HEK293 (cell line): ENCODE measurements at regions not wholly inside any gene's neighbourhood (a gene's known extent, or its start where the extent isn't known, plus 50 kb on each side); places are given as distances from the start of the nearest gene placed in this dataset.
A peak's percentile ranks its signal among the peaks of the same experiment; 100 is the strongest.

Experiments used
- CTCF ChIA-PET: fragments of 350-600 bp; formaldehyde crosslinking; extraction: SDS; loops from one replicate; lab custom pipeline; 2021; ENCODE audit warnings: antibody characterized with exemption; lab: Yijun Ruan, JAX
- POLR2A ChIA-PET: fragments of 300-600 bp; formaldehyde crosslinking; extraction: SDS; loops from one replicate; lab custom pipeline; 2020; ENCODE audit warnings: antibody characterized with exemption, inconsistent platforms; lab: Yijun Ruan, JAX
- H3K27ac ChIP-seq: fragments of 200-500 bp; sonication (Bioruptor generic); 2 replicates; pipeline ENCODE4 v1.5.1; 2014; ENCODE audit warnings: low read depth, low read length, control low read depth, inconsistent platforms; ENCODE audit errors: extremely low read depth
- H3K36me3 ChIP-seq, 2 experiments: fragments of 200-500 bp in 1 of 2; sonication (Bioruptor generic) in 1 of 2; 1 replicate in 1 of 2; 2 replicates in 1 of 2; pipeline ENCODE4 v1.5.1; 2014 to 2017; ENCODE audit warnings: inconsistent platforms in 2 of 2, low read length in 2 of 2; ENCODE audit not compliant: control insufficient read depth in 2 of 2, insufficient read depth in 1 of 2
- H3K4me1 ChIP-seq: fragments of 200-500 bp; sonication (Bioruptor generic); 2 replicates; pipeline ENCODE4 v1.5.1; 2014; ENCODE audit warnings: mild to moderate bottlenecking, low read length, inconsistent platforms; ENCODE audit not compliant: control insufficient read depth, insufficient read depth
- H3K4me3 ChIP-seq: 2 replicates; pipeline ENCODE4 v1.5.1; 2011; ENCODE audit warnings: low read depth, mild to moderate bottlenecking, control low read depth, low read length, moderate library complexity
- H3K9me3 ChIP-seq: fragments of 200-500 bp; sonication (Bioruptor generic); 2 replicates; pipeline ENCODE4 v1.5.1; 2014; ENCODE audit warnings: low read depth, low read length, inconsistent platforms; ENCODE audit not compliant: control insufficient read depth, insufficient read depth
- BCL11A ChIP-seq: fragments of 450-650 bp; formaldehyde crosslinking; IDR thresholded peaks from 2 replicates; pipeline ENCODE4 v1.5.1; 2016; ENCODE audit warnings: low read depth, missing biosample characterization, missing genetic modification characterization
- GLIS1 ChIP-seq: fragments of 450-650 bp; formaldehyde crosslinking; IDR thresholded peaks from 2 replicates; pipeline ENCODE4 v1.5.1; 2016; ENCODE audit warnings: missing biosample characterization, missing genetic modification characterization
- KLF7 ChIP-seq: fragments of 450-650 bp; formaldehyde crosslinking; IDR thresholded peaks from 2 replicates; pipeline ENCODE4 v1.5.1; 2016; ENCODE audit warnings: missing biosample characterization, missing genetic modification characterization, borderline replicate concordance
- KLF9 ChIP-seq: fragments of 450-650 bp; formaldehyde crosslinking; IDR thresholded peaks from 2 replicates; pipeline ENCODE4 v1.5.1; 2016; ENCODE audit warnings: missing biosample characterization, missing genetic modification characterization, low read depth
- OSR2 ChIP-seq: fragments of 450-650 bp; formaldehyde crosslinking; IDR thresholded peaks from 2 replicates; pipeline ENCODE4 v1.5.1; 2016; ENCODE audit warnings: missing biosample characterization, missing genetic modification characterization
- PRDM6 ChIP-seq: fragments of 450-650 bp; formaldehyde crosslinking; IDR thresholded peaks from 2 replicates; pipeline ENCODE4 v1.5.1; 2017; ENCODE audit warnings: missing biosample characterization, missing genetic modification characterization
- SP2 ChIP-seq: fragments of 450-650 bp; formaldehyde crosslinking; IDR thresholded peaks from 2 replicates; pipeline ENCODE4 v1.5.1; 2016; ENCODE audit warnings: missing biosample characterization, missing genetic modification characterization
- WT1 ChIP-seq: fragments of 450-650 bp; formaldehyde crosslinking; IDR thresholded peaks from 2 replicates; pipeline ENCODE4 v1.5.1; 2016; ENCODE audit warnings: missing biosample characterization, missing genetic modification characterization
- ZNF202 ChIP-seq: fragments of 450-650 bp; formaldehyde crosslinking; IDR thresholded peaks from 2 replicates; pipeline ENCODE4 v1.5.1; 2016; ENCODE audit warnings: missing biosample characterization, missing genetic modification characterization, borderline replicate concordance
- ZNF24 ChIP-seq: fragments of 450-650 bp; formaldehyde crosslinking; IDR thresholded peaks from 2 replicates; pipeline ENCODE4 v1.5.1; 2016; ENCODE audit warnings: missing biosample characterization, missing genetic modification characterization
- ZNF423 ChIP-seq: fragments of 450-650 bp; formaldehyde crosslinking; IDR thresholded peaks from 2 replicates; pipeline ENCODE4 v1.5.1; 2016; ENCODE audit warnings: missing biosample characterization, missing genetic modification characterization
- ZNF544 ChIP-seq: fragments of 450-650 bp; formaldehyde crosslinking; IDR thresholded peaks from 2 replicates; pipeline ENCODE4 v1.5.0; 2017; ENCODE audit warnings: missing biosample characterization, missing genetic modification characterization
- ZNF600 ChIP-seq: fragments of 450-650 bp; formaldehyde crosslinking; IDR thresholded peaks from 2 replicates; pipeline ENCODE4 v1.5.1; 2016; ENCODE audit warnings: missing biosample characterization, missing genetic modification characterization
- ZNF610 ChIP-seq: fragments of 450-650 bp; formaldehyde crosslinking; IDR thresholded peaks from 2 replicates; pipeline ENCODE4 v1.5.1; 2016; ENCODE audit warnings: missing biosample characterization, missing genetic modification characterization, borderline replicate concordance
- ZNF623 ChIP-seq: fragments of 450-650 bp; formaldehyde crosslinking; IDR thresholded peaks from 2 replicates; pipeline ENCODE4 v1.5.1; 2016; ENCODE audit warnings: missing biosample characterization, missing genetic modification characterization

GRCh38 chr4:20592013-20592412, 108.2 kb upstream of the PACRGL start:
- CTCF ChIA-PET: interaction anchor here (1.2 kb wide), 1 partner anchor 91 kb away, joined by 5 read pairs; no protein-coding TSS in a partner anchor
- H3K9me3 ChIP-seq: no peaks in the 10 kb centered on the region
- no peak overlapping the region for H3K4me3 ChIP-seq
- no peaks in the 10 kb centered on the region; the same call in 1 of the 2 replicates for H3K4me1 ChIP-seq
- POLR2A ChIA-PET: no interaction called here
- H3K27ac ChIP-seq: no peak overlapping the region
- peaks cover 15 to 74% of the 10 kb centered on the region in 2 experiments; a peak in 2 of 3 replicates for H3K36me3 ChIP-seq
- TF ChIP-seq GLIS1 (tag by site-specific recombination) (no peak), BCL11A (tag by site-specific recombination) (0 out of 2 replicates have a peak, but pooled peaks have one; percentile 15), WT1 (tag by site-specific recombination) (peak; percentile 63; the same call in 1 of the 2 replicates), OSR2 (tag by site-specific recombination) (peak; percentile 77), PRDM6 (tag by site-specific recombination) (peak; percentile 87)

GRCh38 chr4:20592663-20593062, 107.6 kb upstream of the PACRGL start:
- Histone ChIP-seq H3K36me3 (peaks cover 18 to 81% of the 10 kb centered on the region in 2 experiments), H3K9me3 (no peaks in the 10 kb centered on the region), H3K4me3 (no peak overlapping the region), H3K4me1 (no peaks in the 10 kb centered on the region; the same call in 1 of the 2 replicates), H3K27ac (no peak overlapping the region)
- TF ChIP-seq ZNF24 (tag by site-specific recombination): no peak
- ChIA-PET POLR2A (no interaction called here), CTCF (interaction anchor here (1.2 kb wide), 1 partner anchor 91 kb away, joined by 5 read pairs; no protein-coding TSS in a partner anchor)

GRCh38 chr4:20598626-20599025, 101.6 kb upstream of the PACRGL start:
- CTCF ChIA-PET: no interaction called here

DNA sequence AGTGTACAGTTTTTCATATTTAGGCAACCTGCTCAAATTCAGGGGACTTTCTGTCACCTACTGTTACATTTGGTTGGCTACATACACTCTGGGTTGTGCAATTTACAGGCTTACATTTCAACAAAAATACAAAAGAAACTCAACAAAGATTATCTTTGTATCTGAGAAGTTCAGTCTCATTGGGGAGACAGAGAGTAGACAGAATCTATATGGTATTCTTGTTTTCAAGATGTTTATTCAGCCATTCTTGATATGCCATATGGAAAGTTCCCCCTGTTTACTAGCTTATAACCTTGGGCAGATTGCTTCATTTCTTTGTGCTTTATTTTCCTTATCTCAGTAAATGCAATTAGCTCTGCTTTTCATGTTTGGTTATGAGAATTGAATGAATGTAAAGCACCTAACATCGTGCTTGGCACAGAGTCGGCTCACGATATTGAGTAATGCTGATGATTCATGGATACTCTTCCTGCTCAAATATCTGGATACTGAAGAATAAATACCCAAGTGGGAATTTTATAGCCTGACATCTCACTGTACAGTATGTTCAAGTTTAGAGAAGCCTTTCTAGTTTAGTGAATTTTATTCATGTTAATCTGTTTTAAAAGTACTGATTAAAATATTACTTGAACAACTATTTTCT, 96.5 kb upstream of the PACRGL start:
- no peak for TF ChIP-seq ZNF202 (tag by site-specific recombination)
- no peak for TF ChIP-seq ZNF423 (tag by site-specific recombination)
- H3K4me3 ChIP-seq: no peak overlapping the region
- no peak overlapping the region for H3K27ac ChIP-seq
- no peaks in the 10 kb centered on the region for H3K9me3 ChIP-seq
- H3K4me1 ChIP-seq: no peaks in the 10 kb centered on the region
- CTCF ChIA-PET: no interaction called here
- peaks cover 0 to 85% of the 10 kb centered on the region in 2 experiments for H3K36me3 ChIP-seq
- POLR2A ChIA-PET: no interaction called here

More at GRCh38 chr4:20598626-20599025, 101.6 kb upstream of the PACRGL start:
- Histone ChIP-seq H3K27ac (no peak overlapping the region), H3K9me3 (no peaks in the 10 kb centered on the region), H3K4me3 (no peak overlapping the region), H3K36me3 (peaks cover 18 to 85% of the 10 kb centered on the region in 2 experiments), H3K4me1 (no peaks in the 10 kb centered on the region; the same call in 1 of the 2 replicates)
- POLR2A ChIA-PET: interaction anchor here (0.6 kb wide), 1 partner anchor 20 kb away, joined by 4 read pairs; no protein-coding TSS in a partner anchor
- TF ChIP-seq KLF7 (tag by site-specific recombination): no peak
- TF ChIP-seq KLF9 (tag by site-specific recombination): no peak
- TF ChIP-seq SP2 (tag by site-specific recombination): no peak
- TF ChIP-seq ZNF623: no peak
- TF ChIP-seq ZNF544: no peak
- TF ChIP-seq ZNF600 (tag by site-specific recombination): no peak
- TF ChIP-seq ZNF24 (tag by site-specific recombination): no peak
- TF ChIP-seq ZNF610: no peak
